ENCODE measurements at regions not wholly inside any gene's neighbourhood (a gene's known extent, or its start where the extent isn't known, plus 50 kb on each side); places are given as distances from the start of the nearest gene placed in this dataset.

DNA sequence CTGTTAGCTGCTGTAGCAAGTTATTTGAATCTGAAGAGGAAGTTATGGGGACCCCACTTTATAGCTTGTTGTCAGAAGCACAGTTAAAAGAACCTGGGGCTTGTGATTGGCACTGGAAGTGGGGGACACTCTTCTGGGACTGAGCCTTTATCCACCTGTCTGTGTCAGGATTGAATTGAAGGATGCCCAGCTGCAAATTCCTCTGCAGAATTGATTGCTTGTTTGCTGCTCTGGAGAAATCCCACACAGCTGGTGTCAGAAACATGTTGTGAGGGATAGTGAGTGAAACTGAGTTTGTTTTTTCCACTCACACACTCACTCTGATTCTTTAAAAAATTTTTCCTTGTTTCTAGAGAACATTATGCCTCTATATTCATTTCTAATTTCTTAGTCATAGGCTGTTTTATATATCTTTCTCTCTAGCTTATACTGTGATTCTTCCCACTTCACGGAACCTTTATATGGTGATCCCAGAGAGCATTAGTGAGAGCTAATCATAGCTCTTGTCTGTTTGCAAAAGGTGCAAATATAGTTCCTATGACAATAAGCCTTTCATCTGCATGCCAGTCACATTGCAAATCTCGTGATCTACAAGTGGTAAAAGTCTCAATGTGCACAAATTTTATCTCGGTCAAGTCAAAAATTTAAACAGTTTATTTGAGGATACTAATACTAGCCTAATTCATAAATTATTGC, 188.5 kb upstream of the EDIL3 start:
- Histone ChIP-seq H3K36me3 (no peaks in the 10 kb centered on the region), H3K4me1 (no peaks in the 10 kb centered on the region), H3K9me3 (no peaks in the 10 kb centered on the region), H3K27me3 (no peaks in the 10 kb centered on the region), H3K4me3 (no peak overlapping the region), H3K27ac (no peak overlapping the region)
- ATAC-seq (no peak), DNase-seq (no peak)
- intact Hi-C loops (cut with DNase I) = no loop called here
- 79 to 83% (median 81%) methylated on average over 3 of the region's 3 CpGs for WGBS, 4 donors
- TF ChIP-seq, protein P1, sequence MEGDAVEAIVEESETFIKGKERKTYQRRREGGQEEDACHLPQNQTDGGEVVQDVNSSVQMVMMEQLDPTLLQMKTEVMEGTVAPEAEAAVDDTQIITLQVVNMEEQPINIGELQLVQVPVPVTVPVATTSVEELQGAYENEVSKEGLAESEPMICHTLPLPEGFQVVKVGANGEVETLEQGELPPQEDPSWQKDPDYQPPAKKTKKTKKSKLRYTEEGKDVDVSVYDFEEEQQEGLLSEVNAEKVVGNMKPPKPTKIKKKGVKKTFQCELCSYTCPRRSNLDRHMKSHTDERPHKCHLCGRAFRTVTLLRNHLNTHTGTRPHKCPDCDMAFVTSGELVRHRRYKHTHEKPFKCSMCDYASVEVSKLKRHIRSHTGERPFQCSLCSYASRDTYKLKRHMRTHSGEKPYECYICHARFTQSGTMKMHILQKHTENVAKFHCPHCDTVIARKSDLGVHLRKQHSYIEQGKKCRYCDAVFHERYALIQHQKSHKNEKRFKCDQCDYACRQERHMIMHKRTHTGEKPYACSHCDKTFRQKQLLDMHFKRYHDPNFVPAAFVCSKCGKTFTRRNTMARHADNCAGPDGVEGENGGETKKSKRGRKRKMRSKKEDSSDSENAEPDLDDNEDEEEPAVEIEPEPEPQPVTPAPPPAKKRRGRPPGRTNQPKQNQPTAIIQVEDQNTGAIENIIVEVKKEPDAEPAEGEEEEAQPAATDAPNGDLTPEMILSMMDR (IDR thresholded peaks at IDR 0.05) = no peak

DNA sequence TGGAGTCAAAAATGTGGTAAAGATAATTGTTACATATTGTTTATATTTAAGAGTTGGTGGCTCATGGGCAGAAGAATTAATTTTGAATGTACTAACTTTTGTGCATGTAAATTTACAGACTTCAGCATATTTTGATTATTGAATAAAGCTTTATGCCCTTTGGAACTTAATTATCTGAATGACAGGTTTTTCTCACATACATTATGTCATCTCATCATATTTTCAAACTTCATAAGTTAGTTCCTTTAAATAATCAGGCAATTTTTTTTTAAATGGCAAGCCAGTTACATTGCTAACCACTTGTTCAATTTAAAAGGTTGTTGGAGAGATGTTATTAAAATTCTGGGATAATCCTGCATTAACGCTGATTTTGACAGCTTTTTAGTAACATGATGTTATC, 184.6 kb upstream of the EDIL3 start:
- Histone ChIP-seq H3K27ac (no peak overlapping the region), H3K4me3 (no peak overlapping the region), H3K9me3 (no peaks in the 10 kb centered on the region), H3K27me3 (no peaks in the 10 kb centered on the region), H3K36me3 (no peaks in the 10 kb centered on the region), H3K4me1 (no peaks in the 10 kb centered on the region)
- intact Hi-C loops (cut with DNase I) = no loop called here
- ATAC-seq = no peak
- WGBS, 4 donors = 86 to 96% (median 90%) methylated on average over 1 of the region's 1 CpG
- TF ChIP-seq, protein P1 (IDR thresholded peaks at IDR 0.05) = no peak
- TF ChIP-seq POLR2A (IDR thresholded peaks at IDR 0.05) = no peak
- no peak for DNase-seq

DNA sequence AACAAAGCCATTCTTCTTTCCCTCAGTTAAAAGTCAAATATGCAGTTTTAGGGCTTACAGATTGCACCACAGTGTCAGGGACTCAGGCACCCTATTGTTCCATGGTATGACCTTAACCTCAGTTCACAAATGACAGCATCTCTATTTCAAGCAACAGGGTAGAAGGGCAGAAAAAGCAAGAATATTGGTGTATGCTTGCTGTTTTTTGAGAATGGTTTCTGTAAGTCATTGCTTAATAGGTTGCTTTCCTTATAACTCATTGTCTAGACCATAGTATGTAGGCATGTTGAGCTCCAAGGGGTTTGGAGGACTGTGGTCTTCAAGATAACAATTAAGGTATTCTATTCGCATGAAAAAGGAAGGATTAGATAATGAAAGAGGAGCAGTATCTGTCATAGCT, 183.5 kb upstream of the EDIL3 start:
- DNase-seq = no peak
- intact Hi-C loops (cut with DNase I) = no loop called here
- H3K9me3 ChIP-seq = no peaks in the 10 kb centered on the region
- H3K4me1 ChIP-seq = no peaks in the 10 kb centered on the region
- WGBS, 4 donors = 17 to 29% (median 20%) methylated on average over 1 of the region's 1 CpG
- no peak overlapping the region for H3K4me3 ChIP-seq
- no peaks in the 10 kb centered on the region for H3K36me3 ChIP-seq
- TF ChIP-seq, protein P1 (IDR thresholded peaks at IDR 0.05) = no peak
- TF ChIP-seq POLR2A (IDR thresholded peaks at IDR 0.05) = no peak
- no peak overlapping the region for H3K27ac ChIP-seq
- no peak for ATAC-seq
- no peaks in the 10 kb centered on the region for H3K27me3 ChIP-seq

DNA sequence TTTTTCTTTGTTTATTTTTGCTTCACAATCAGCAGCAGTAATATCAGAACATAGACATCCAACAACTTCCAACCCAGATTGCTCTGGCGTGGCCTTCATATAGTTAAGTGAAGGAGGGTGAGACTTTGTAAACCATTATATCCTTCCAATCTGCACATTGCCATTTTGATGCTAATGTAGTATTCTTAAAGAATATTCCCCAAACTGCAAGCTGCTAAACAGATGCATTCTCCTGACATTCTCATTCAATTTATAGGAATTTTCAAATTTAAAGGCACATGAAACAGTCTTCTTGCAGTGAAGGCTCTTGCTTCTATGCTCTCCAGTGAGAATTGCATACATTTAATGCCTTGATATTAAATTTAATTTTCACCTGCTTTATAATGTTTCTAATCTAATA, 181.2 kb upstream of the EDIL3 start:
- no peak overlapping the region for H3K4me3 ChIP-seq
- TF ChIP-seq, protein P1 (IDR thresholded peaks at IDR 0.05) = no peak
- TF ChIP-seq POLR2A (IDR thresholded peaks at IDR 0.05) = no peak
- intact Hi-C loops (cut with DNase I) = no loop called here
- H3K36me3 ChIP-seq = no peaks in the 10 kb centered on the region
- DNase-seq (no peak), ATAC-seq (no peak)
- no peaks in the 10 kb centered on the region for H3K9me3 ChIP-seq
- H3K4me1 ChIP-seq = no peaks in the 10 kb centered on the region
- no peaks in the 10 kb centered on the region for H3K27me3 ChIP-seq
- no peak overlapping the region for H3K27ac ChIP-seq
- WGBS, 4 donors = 63 to 87% (median 77%) methylated on average over 1 of the region's 1 CpG

All from heart left ventricle (tissue), 16 donors.